Endothelial cell of umbilical vein (primary cell): ENCODE measurements at regions not wholly inside any gene's neighbourhood (a gene's known extent, or its start where the extent isn't known, plus 50 kb on each side); places are given as distances from the start of the nearest gene placed in this dataset.

Source experiments
- CTCF ChIP-seq, 2 donors: IDR thresholded peaks; 1 replicate in 1 of 2; 2 replicates in 1 of 2; pipeline ENCODE4 v1.5.1; 2011; ENCODE audit warnings: low read length in 2 of 2, mild to moderate bottlenecking in 2 of 2, moderate library complexity in 2 of 2, control low read depth in 1 of 2, inconsistent platforms in 1 of 2, low read depth in 1 of 2; ENCODE audit not compliant: insufficient read depth in 1 of 2; ENCODE audit errors: extremely low read depth in 1 of 2
- POLR2A ChIP-seq: IDR thresholded peaks from 2 replicates; pipeline ENCODE4 v1.6.1; 2012; ENCODE audit warnings: low read depth, mild to moderate bottlenecking, control low read depth, low read length

DNA sequence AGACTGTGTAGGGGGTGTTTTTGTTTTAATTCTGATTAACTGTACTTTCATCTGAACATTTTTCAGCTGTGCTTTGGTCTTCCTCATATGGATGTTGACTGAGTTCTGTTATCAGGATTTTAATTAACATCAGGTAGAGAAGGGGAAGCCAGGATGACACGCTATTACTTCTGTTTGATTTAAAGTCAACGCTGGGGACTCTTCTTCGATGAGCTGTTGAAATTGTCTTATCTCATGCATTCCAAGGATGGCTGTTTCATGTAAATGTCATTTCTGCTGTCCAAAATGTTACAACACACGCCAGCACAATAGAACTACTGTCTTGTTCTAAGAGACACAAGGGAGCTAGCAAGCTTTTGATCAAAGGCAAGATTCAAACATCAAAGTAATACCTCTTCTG is 263.3 kb upstream of the CDH5 start:
- TF ChIP-seq CTCF (IDR thresholded peaks at IDR 0.05; ENCODE audit: extremely low read depth in 1 of 2, insufficient read depth in 1 of 2, low read depth in 1 of 2, low read length in 2 of 2) (no peak), POLR2A (no peak)
